Hematopoietic multipotent progenitor cell treated with erythropoietin and hydrocortisone succinate and interleukin-3 and kit ligand, for 17 days (in vitro differentiated cells): ENCODE measurements at regions not wholly inside any gene's neighbourhood (a gene's known extent, or its start where the extent isn't known, plus 50 kb on each side); places are given as distances from the start of the nearest gene placed in this dataset.
"Not testable (repeated sequence)": the region's sequence is repeated elsewhere in the genome, so short reads cannot be mapped to it uniquely, and the experiment has no call there.

Source experiments
- DNase-seq: peaks from one replicate; pipeline ENCODE4 v3.0.0-alpha.2; 2015; ENCODE audit warnings: low spot score

DNA sequence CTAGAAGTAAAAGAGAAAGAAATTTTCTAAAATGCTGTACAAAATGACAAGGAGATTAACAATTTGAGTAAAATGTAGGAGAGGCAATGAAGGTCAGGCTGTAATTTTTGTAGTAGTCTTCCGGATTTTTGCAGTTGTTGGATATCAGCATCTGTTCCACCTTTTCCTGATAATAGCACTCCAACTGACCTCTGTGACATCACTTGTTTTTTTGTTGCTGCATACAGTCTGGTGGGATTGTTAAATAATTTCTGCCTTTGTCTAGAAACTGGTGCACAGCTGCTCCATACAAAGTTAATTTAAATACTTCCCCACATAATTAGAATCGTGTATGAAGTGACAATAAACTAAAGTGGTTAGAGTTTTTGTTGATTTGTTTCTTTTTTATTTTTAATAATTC is 731.4 kb downstream of the PLOD2 start:
- no peak for DNase-seq

GRCh38 chr3:145448436-145448835 is 712.5 kb downstream of the PLOD2 start:
- no peak for DNase-seq

DNA sequence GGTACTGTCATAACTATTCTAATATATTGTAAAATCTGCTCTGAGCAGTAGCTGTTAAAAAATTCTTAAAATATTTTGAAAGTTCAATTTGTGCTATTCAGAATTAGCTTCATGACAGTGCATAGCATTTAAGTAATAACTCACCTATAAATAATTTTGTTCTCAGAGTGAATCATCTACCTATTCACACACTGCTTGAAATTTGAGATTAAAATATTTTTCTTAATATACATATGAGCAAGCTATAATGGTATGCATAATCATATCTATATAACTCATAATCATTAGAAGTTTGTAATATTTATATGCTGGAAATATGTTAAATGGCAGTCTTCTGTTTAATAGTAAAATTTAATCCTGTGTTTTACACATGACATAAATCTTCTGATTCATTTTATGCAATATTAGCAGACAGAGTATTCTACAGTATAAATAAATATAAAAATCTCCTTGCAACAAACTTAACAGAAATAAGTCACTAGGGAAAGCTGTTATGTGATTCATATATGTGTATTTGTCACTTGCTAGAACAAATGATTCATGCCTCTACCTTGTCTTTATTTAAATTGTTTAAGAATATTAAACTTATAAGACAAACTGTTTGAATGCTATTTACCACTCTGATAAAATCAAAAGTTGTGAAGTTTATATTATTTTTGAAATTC is 710.8 kb downstream of the PLOD2 start:
- DNase-seq = no peak

DNA sequence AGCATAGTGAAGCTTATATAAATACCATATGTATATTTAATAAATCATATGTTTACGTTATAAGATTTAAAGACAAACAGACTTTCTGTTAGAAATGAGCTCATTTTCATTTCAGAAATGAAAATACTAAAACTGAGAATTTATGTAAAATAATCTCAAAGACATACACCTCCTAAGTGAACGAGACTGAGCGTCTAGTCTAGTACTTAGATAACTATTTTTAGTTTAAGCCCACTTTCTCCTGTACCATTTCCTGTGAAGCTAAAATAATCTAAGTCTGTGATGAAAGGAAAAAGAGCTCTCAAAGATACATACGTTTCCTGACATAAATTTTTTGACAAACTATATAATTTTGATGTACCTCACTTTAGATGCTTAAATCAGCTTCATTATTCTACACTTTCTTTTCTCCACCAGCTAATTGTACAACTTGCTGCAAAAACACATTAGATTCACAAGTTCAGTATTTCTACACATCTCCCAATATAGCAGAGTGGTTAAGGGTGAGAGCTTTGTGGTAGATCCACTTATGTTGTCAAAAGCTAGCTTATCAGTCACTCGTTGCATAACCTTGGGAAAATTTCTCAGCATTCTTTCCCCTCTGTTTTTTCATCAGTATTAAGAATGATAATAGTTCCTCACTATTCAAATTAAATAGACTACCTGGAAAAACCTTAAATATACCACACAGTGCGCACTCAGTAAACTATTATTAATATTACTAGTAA is 703.0 kb downstream of the PLOD2 start:
- DNase-seq = no peak

- not testable (repeated sequence) for DNase-seq
Measured at GRCh38 chr3:145459681-145460080, 701.3 kb downstream of the PLOD2 start.

DNA sequence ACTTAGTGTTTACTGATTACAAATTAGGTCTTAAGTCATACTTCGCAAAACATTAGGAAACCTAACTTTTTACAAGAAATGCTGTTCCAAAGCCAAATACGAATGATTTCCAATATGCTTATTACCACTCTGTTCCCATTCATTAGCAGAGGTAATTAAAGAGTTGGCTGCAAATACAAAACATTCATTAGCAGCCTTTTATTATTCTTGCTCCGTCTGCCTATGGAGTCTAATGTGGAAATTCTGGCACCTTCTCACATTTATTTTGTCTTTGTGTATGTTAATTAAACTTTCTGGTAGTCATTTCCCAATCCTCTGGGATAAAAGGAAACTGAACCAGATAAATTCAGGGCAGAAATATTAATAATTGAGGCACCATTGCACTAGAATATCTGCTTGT is 689.0 kb downstream of the PLOD2 start:
- DNase-seq = no peak

- not testable (repeated sequence) for DNase-seq
Measured at GRCh38 chr3:145482735-145483134, 678.2 kb downstream of the PLOD2 start.

DNA sequence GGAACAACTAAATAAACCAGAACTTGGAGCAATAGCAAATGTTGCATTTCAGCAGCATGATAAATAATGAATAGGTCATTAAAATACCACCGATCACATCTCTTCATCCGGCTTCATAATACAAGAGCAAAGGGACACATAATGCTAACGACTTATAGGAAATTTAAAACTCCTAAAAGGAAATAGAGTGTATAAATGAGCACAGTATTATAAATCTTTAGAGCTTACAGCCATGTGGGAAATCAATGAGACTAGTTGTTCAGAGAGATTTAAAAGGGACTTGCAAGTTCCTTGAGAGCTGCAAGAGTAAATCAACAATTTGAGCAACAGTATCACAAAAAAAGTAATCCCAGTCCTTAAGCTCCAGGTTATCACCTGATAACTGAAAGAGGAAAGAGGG is 677.0 kb downstream of the PLOD2 start:
- DNase-seq = no peak

DNA sequence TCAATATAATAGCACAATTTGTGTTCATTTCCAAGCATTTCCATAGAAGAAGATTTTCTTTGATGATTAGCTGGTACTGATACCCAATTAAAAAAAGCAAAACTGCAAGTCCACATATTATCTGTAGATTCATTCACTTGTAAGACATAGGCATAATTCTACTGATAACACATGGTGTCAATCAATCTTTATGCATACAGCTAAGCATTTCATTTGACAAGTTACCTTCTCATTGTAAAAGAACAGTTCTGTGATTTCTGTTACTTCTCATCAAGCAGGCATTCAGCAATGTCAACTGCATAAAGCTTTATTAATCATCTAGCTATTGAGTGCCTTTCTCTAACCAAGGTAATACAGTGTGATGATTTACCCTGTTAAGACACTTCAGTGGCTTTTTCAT is 672.0 kb downstream of the PLOD2 start:
- DNase-seq = no peak

GRCh38 chr3:145490088-145491048 is 670.6 kb downstream of the PLOD2 start:
- DNase-seq = no peak

- no peak for DNase-seq
Measured at GRCh38 chr3:145492456-145492855, 668.5 kb downstream of the PLOD2 start.

DNA sequence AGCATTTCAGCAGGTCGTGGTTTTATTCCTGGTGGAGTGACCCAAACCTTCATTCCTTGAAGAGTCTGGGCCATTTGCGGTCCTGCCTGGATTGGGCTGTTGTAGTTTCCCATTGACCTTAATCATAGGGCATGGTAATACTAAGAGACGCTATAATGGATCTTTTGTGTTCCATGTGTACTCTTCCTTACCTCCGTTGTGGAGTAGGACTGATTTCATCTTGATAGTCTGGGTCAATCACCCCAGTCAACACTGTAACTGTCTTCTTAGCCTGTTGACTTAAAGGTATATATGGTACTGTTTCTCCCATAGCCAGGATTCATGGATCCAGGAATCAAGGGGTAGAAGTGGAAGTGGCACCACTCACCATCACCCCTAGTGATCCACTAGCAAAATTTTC is 643.6 kb downstream of the PLOD2 start:
- not testable (repeated sequence) for DNase-seq

DNA sequence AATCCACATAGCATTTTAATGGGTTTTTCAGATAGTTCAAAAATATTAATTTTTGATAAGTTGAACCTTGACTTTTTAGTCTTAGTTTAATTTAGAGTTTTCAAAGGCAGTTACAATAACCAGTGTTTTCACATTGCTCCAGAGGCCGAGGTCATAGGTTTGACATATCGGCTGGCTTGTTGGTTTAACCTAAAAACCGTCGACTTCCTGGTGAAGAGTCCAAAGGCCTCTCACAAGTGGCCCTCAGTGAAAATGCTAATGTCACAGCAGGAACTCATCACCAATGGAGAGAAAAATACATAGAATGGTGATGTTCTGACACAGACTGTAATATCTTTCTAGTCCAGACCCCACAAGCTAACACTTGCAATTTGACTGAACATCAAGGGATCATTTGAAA is 642.3 kb downstream of the PLOD2 start:
- no peak for DNase-seq

GRCh38 chr3:145519398-145520047 is 641.5 kb downstream of the PLOD2 start:
- no peak for DNase-seq

DNA sequence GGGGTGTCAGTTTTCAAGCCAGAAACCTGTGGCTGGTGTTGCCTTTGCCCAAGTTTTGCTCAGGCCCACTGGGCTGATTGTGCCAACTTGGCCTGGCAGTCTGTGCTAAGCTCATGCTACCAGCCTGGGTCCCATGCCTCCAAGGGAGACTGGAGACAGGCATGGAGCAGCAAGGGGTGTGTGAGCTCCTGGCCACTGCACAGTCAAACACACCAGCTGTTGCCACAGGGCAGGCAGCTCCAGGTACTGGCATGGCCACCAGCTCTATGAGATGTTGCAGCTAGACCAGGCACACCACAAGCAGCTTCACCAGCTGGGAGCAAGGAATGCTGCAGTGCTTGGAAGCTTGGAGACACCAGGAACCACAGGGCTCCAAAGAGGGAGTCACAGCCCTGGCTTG is 638.8 kb downstream of the PLOD2 start:
- no peak for DNase-seq

DNA sequence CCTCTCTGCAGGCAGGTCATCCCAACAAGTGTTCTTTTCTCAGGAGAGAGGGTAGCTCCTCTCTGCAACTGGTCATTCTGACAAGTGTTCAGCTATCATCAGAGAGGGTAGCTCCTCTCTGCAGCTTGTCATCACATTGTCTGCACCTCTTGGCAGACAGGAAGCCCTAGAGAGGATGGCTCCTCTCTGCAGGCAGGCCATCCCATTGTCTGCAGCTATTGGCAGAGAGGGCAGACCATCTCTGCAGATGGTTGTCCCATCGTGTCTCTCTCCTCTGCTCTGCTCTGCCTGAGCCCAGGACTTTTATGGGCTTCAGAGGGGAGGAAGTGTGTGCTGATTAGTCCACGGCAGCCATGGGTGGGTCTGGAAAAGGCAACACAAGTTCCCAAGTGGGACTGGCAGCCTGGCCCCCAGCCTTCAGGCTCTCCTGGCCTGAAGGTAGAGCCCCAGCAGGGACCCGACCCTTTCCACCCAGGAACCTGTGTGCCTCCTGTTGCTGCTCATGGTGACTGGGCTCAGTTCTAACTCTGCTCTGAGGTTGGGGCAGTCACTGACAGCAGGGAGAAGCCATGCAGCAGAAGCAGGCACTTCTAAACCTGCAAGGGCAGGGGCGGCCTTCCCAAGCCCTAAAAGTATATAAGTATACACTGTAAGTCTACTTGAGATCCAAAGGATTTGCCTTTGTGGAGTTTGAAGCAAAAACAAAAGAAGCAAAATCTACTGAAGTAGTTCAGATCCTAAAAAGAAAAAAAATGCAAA is 637.9 kb downstream of the PLOD2 start:
- DNase-seq = no peak

- DNase-seq = no peak
Measured at GRCh38 chr3:145531548-145531947, 629.4 kb downstream of the PLOD2 start.

GRCh38 chr3:145533696-145534095 is 627.3 kb downstream of the PLOD2 start:
- DNase-seq = no peak

DNA sequence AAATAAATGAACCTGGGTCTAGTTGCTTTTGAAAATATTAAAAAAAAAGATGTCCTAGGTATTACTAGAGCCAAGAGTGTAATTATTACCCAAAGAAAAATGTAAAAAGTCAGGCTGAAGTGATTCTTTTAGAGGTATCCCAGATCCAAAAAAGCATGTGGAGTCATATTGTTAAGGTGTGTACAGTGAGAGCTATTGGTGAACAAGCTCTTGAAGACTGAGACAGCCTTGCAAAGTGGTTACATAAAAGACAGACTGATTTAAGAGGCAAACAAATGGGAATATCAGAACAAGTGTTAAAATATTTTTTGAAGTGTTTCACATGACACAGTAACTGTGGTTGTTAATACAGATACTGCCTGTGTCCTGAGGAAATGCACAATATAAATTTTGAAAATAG is 624.5 kb downstream of the PLOD2 start:
- DNase-seq = no peak

- DNase-seq = no peak
Measured at GRCh38 chr3:145550522-145550921, 610.5 kb downstream of the PLOD2 start.

GRCh38 chr3:145557405-145557804 is 603.6 kb downstream of the PLOD2 start:
- DNase-seq = no peak
